GM10266 (cell line): ENCODE measurements at regions not wholly inside any gene's neighbourhood (a gene's known extent, or its start where the extent isn't known, plus 50 kb on each side); places are given as distances from the start of the nearest gene placed in this dataset.

Source experiments
- DNase-seq: peaks from one replicate; pipeline ENCODE4 v3.0.0; 2012; ENCODE audit errors: extremely low spot score
- CTCF ChIP-seq: IDR thresholded peaks from 2 replicates; pipeline ENCODE4 v1.5.1; 2012; ENCODE audit warnings: mild to moderate bottlenecking, low read depth; ENCODE audit not compliant: control insufficient read depth, insufficient read depth; ENCODE audit errors: missing control alignments

- no peak for TF ChIP-seq CTCF
- DNase-seq, result no peak
Observed at GRCh38 chr12:88793096-88793495, 212.8 kb upstream of the KITLG start.

- DNase-seq, result no peak
- no peak for TF ChIP-seq CTCF
Observed at GRCh38 chr12:88790231-88790630, 210.0 kb upstream of the KITLG start.

GRCh38 chr12:88784166-88784565 lies 203.9 kb upstream of the KITLG start:
- DNase-seq, result no peak

GRCh38 chr12:88782351-88782750 lies 202.1 kb upstream of the KITLG start:
- no peak for TF ChIP-seq CTCF
- no peak for DNase-seq

More at GRCh38 chr12:88784166-88784565, 203.9 kb upstream of the KITLG start:
- no peak for TF ChIP-seq CTCF

- DNase-seq, result no peak
- no peak for TF ChIP-seq CTCF
Observed at GRCh38 chr12:88781909-88782308, 201.6 kb upstream of the KITLG start.

GRCh38 chr12:88778064-88778463 lies 197.8 kb upstream of the KITLG start:
- no peak for TF ChIP-seq CTCF
- no peak for DNase-seq

GRCh38 chr12:88775742-88776151 lies 195.5 kb upstream of the KITLG start:
- no peak for DNase-seq
- TF ChIP-seq CTCF, result no peak
